ENCODE measurements at regions not wholly inside any gene's neighbourhood (a gene's known extent, or its start where the extent isn't known, plus 50 kb on each side); places are given as distances from the start of the nearest gene placed in this dataset.

- no peak for TF ChIP-seq CTCF (conservative IDR thresholded peaks at IDR 0.05; ENCODE audit: low read length)
- TF ChIP-seq EZH2phosphoT487 (IDR thresholded peaks at IDR 0.05; ENCODE audit: borderline replicate concordance): no peak
- no peak overlapping the region for H3K9ac ChIP-seq (ENCODE audit: low read depth, low read length, poor library complexity, severe bottlenecking)
- no peak overlapping the region for H3K4me2 ChIP-seq (ENCODE audit: low read depth, low read length, poor library complexity, severe bottlenecking)
Measured at GRCh38 chr15:69625328-69625727, 172.7 kb downstream of the RPLP1 start.

GRCh38 chr15:69626095-69627066 is 173.8 kb downstream of the RPLP1 start:
- no peak overlapping the region for H3K4me3 ChIP-seq (ENCODE audit: low read length, poor library complexity, severe bottlenecking)
- no peak overlapping the region for H3K4me2 ChIP-seq (ENCODE audit: low read depth, low read length, poor library complexity, severe bottlenecking)
- H3K9me3 ChIP-seq (ENCODE audit: insufficient read depth, low read depth, low read length): no peaks in the 10 kb centered on the region
- no peak for TF ChIP-seq EZH2phosphoT487 (IDR thresholded peaks at IDR 0.05; ENCODE audit: borderline replicate concordance)
- no peak for TF ChIP-seq CTCF (conservative IDR thresholded peaks at IDR 0.05; ENCODE audit: low read length)
- no peaks in the 10 kb centered on the region for H3K79me2 ChIP-seq (ENCODE audit: insufficient read depth, low read length)
- H3F3A ChIP-seq (ENCODE audit: low read depth): no peaks in the 10 kb centered on the region
- H2AFZ ChIP-seq (ENCODE audit: low read length): no peak overlapping the region
- H4K20me1 ChIP-seq (ENCODE audit: insufficient read depth, low read length, poor library complexity, severe bottlenecking): no peaks in the 10 kb centered on the region
- H3K4me1 ChIP-seq (ENCODE audit: insufficient read depth, low read length, poor library complexity, severe bottlenecking): peaks cover 7% of the 10 kb centered on the region
- H3K27me3 ChIP-seq (ENCODE audit: insufficient read depth, low read length, poor library complexity, severe bottlenecking): no peaks in the 10 kb centered on the region
- no peak overlapping the region for H3K9ac ChIP-seq (ENCODE audit: low read depth, low read length, poor library complexity, severe bottlenecking)
- H3K9me2 ChIP-seq (replicated peaks; ENCODE audit: low read depth, low read length): no peaks in the 10 kb centered on the region
- no peaks in the 10 kb centered on the region for H3K36me3 ChIP-seq (ENCODE audit: insufficient read depth, low read length)

More at GRCh38 chr15:69625328-69625727, 172.7 kb downstream of the RPLP1 start:
- Histone ChIP-seq H3K36me3 (ENCODE audit: insufficient read depth, low read length) (no peaks in the 10 kb centered on the region), H3K9me2 (replicated peaks; ENCODE audit: low read depth, low read length) (no peaks in the 10 kb centered on the region), H4K20me1 (ENCODE audit: insufficient read depth, low read length, poor library complexity, severe bottlenecking) (no peaks in the 10 kb centered on the region), H2AFZ (ENCODE audit: low read length) (no peak overlapping the region), H3K9me3 (ENCODE audit: insufficient read depth, low read depth, low read length) (no peaks in the 10 kb centered on the region), H3K79me2 (ENCODE audit: insufficient read depth, low read length) (no peaks in the 10 kb centered on the region), H3F3A (ENCODE audit: low read depth) (no peaks in the 10 kb centered on the region), H3K4me1 (ENCODE audit: insufficient read depth, low read length, poor library complexity, severe bottlenecking) (peaks cover 7% of the 10 kb centered on the region), H3K4me3 (ENCODE audit: low read length, poor library complexity, severe bottlenecking) (no peak overlapping the region), H3K27me3 (ENCODE audit: insufficient read depth, low read length, poor library complexity, severe bottlenecking) (no peaks in the 10 kb centered on the region)

DNA sequence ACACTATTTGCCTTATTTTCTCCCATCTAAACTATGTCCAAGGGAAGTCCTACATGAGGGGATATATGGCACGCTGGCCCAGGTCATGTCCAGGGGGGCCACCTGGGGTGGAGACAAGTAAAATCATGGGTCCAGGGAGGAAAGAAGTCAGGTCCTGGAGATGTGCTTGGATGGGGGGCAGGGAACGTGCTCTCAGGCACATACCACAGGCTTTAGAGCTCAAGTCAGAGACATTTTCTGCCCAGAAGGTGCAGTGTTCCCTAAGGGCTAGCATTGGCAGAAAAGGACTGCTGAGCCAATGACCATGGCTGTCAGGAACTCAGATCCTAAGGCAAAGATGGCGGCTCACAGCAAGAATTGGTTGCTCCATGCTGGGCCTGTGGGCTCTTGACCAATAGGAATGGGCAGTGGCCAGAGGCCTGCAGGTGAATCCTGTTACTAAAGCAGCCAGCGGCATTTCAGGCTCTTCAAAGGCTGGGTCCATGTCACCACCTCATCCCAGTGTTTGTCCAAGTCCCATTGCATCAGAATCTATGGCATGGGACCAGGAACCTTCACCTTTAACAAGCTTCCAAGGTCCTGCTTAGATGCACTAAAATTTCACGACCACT is 175.0 kb downstream of the RPLP1 start:
- Histone ChIP-seq H3K9ac (ENCODE audit: low read depth, low read length, poor library complexity, severe bottlenecking) (no peak overlapping the region), H2AFZ (ENCODE audit: low read length) (no peak overlapping the region), H3K9me2 (replicated peaks; ENCODE audit: low read depth, low read length) (no peaks in the 10 kb centered on the region), H3F3A (ENCODE audit: low read depth) (no peaks in the 10 kb centered on the region), H3K9me3 (ENCODE audit: insufficient read depth, low read depth, low read length) (no peaks in the 10 kb centered on the region), H3K4me3 (ENCODE audit: low read length, poor library complexity, severe bottlenecking) (no peak overlapping the region), H4K20me1 (ENCODE audit: insufficient read depth, low read length, poor library complexity, severe bottlenecking) (no peaks in the 10 kb centered on the region), H3K79me2 (ENCODE audit: insufficient read depth, low read length) (no peaks in the 10 kb centered on the region), H3K4me1 (ENCODE audit: insufficient read depth, low read length, poor library complexity, severe bottlenecking) (peaks cover 7% of the 10 kb centered on the region), H3K27me3 (ENCODE audit: insufficient read depth, low read length, poor library complexity, severe bottlenecking) (no peaks in the 10 kb centered on the region), H3K36me3 (ENCODE audit: insufficient read depth, low read length) (no peaks in the 10 kb centered on the region), H3K4me2 (ENCODE audit: low read depth, low read length, poor library complexity, severe bottlenecking) (no peak overlapping the region)
- TF ChIP-seq CTCF (conservative IDR thresholded peaks at IDR 0.05; ENCODE audit: low read length) (no peak), EZH2phosphoT487 (IDR thresholded peaks at IDR 0.05; ENCODE audit: borderline replicate concordance) (no peak)

Data from Loucy (cell line).